Lower lobe of right lung (tissue), 2 donors: ENCODE measurements at regions not wholly inside any gene's neighbourhood (a gene's known extent, or its start where the extent isn't known, plus 50 kb on each side); places are given as distances from the start of the nearest gene placed in this dataset.

Experiments
- ATAC-seq, 2 donors: fragments of 200-7000 bp; cut with Tn5 transposase; one replicate each; pipeline ENCODE4 v1.9.1; 2020 to 2022; ENCODE audit warnings: mild to moderate bottlenecking in 2 of 2, moderate library complexity in 2 of 2
- DNase-seq: peaks from one replicate; pipeline ENCODE4 v3.0.0-alpha.2; 2020
- H3K27ac ChIP-seq: fragments of 200-600 bp; one replicate; pipeline ENCODE4 v1.8.0; 2022
- H3K27me3 ChIP-seq: fragments of 200-600 bp; one replicate; pipeline ENCODE4 v1.8.0; 2022; ENCODE audit warnings: low read depth
- H3K36me3 ChIP-seq: fragments of 200-600 bp; one replicate; pipeline ENCODE4 v1.8.0; 2022; ENCODE audit warnings: mild to moderate bottlenecking
- H3K4me1 ChIP-seq: fragments of 200-600 bp; one replicate; pipeline ENCODE4 v1.8.0; 2022
- H3K4me3 ChIP-seq: fragments of 200-600 bp; one replicate; pipeline ENCODE4 v1.8.0; 2022; ENCODE audit warnings: mild to moderate bottlenecking
- H3K9me3 ChIP-seq: fragments of 200-600 bp; one replicate; pipeline ENCODE4 v1.8.0; 2022
- intact Hi-C: fragments of 100-400 bp; cut with DNase I; formaldehyde crosslinking; loops from one replicate; pipeline ENCODE4 v1.11.0; 2022
- TF ChIP-seq, protein P1 (sequence below): fragments of 200-600 bp; IDR thresholded peaks from one replicate; pipeline ENCODE4 v1.8.0; 2022; ENCODE audit warnings: antibody characterized with exemption, mild to moderate bottlenecking
- donor health status: DM: no; HTN: yes; CAD: no; lungs with severe emphysema.

DNA sequence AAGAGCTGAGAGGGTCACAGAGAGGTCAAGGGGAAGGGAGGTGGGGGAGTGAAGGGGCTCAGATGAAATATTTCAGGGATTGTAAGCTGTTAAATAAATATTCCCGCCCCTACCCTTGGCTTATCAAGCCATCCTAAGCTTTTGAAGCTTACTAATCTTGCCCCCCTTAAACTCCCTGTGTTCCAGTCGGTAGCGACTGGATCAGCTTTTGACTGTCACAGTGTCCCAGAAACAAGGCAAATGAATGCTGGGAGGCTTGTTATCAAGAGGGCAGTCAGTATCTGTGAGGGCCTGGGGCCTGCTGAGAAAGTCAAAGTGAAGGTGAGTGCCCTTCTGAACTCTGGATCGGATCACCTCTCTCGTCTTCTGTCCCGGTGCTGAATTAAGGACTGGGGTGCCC is 128.1 kb downstream of the DACT1 start:
- Histone ChIP-seq H3K27ac (no peak overlapping the region), H3K4me3 (no peak overlapping the region), H3K9me3 (no peaks in the 10 kb centered on the region), H3K36me3 (no peaks in the 10 kb centered on the region), H3K27me3 (no peaks in the 10 kb centered on the region), H3K4me1 (no peaks in the 10 kb centered on the region)
- DNase-seq = no peak
- TF ChIP-seq, protein P1, sequence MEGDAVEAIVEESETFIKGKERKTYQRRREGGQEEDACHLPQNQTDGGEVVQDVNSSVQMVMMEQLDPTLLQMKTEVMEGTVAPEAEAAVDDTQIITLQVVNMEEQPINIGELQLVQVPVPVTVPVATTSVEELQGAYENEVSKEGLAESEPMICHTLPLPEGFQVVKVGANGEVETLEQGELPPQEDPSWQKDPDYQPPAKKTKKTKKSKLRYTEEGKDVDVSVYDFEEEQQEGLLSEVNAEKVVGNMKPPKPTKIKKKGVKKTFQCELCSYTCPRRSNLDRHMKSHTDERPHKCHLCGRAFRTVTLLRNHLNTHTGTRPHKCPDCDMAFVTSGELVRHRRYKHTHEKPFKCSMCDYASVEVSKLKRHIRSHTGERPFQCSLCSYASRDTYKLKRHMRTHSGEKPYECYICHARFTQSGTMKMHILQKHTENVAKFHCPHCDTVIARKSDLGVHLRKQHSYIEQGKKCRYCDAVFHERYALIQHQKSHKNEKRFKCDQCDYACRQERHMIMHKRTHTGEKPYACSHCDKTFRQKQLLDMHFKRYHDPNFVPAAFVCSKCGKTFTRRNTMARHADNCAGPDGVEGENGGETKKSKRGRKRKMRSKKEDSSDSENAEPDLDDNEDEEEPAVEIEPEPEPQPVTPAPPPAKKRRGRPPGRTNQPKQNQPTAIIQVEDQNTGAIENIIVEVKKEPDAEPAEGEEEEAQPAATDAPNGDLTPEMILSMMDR = no peak
- intact Hi-C loops = no loop called here
- ATAC-seq = no peak

DNA sequence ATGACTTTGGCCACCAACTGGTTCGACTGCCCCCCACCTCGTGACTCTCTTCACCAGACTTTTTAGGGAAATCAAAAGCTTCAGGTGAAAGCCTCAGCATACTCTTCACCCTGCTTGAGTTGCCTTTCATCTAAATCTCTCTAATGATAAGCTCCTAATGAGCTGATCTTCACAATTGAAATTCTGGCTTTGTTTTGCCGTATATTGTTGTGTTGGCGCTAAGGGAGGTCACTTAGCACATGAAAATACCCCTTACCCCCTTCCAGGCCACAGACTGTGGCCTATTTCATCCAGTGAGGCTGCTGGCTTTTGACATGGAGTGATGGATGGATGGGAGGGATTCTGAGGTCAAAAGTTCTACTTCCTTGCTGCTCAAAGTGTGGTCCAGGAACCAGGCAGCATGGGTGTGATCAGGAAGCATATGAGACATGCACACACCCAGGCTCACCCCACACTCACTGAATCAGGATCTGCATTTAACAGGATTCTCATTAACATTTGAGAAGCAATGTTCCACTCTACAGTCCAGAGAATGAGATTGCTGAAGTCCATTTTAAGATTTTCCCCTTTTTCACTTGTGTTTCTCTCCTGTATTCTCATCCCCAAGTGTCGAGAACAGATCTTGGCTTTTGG is 131.4 kb downstream of the DACT1 start:
- intact Hi-C loops = no loop called here
- Histone ChIP-seq H3K9me3 (no peaks in the 10 kb centered on the region), H3K4me1 (no peaks in the 10 kb centered on the region), H3K36me3 (no peaks in the 10 kb centered on the region), H3K27ac (no peak overlapping the region), H3K4me3 (no peak overlapping the region), H3K27me3 (no peaks in the 10 kb centered on the region)
- no peak for ATAC-seq
- DNase-seq = no peak
- TF ChIP-seq, protein P1 = no peak

DNA sequence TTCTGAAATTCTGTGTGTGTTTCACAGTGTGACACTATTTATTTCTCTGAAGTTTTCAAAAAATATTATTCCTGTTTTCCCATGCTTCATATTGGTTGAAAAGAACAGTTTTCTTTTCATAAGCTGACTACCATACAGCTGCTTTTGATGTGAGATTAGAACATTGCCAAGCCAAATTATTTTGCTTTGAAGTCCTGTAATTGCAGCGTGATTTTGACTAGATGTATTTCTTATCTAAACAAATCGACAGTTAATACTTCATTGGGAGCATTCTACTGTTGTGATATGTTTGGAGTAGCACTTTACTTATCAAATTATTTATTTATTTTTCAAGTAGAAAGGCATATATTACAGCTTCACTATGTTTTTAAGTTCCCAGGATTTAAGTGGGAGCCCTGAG is 132.0 kb downstream of the DACT1 start:
- Histone ChIP-seq H3K4me1 (no peaks in the 10 kb centered on the region), H3K27me3 (no peaks in the 10 kb centered on the region), H3K36me3 (no peaks in the 10 kb centered on the region), H3K27ac (no peak overlapping the region), H3K9me3 (no peaks in the 10 kb centered on the region), H3K4me3 (no peak overlapping the region)
- intact Hi-C loops = no loop called here
- DNase-seq = no peak
- TF ChIP-seq, protein P1 = no peak
- no peak for ATAC-seq

DNA sequence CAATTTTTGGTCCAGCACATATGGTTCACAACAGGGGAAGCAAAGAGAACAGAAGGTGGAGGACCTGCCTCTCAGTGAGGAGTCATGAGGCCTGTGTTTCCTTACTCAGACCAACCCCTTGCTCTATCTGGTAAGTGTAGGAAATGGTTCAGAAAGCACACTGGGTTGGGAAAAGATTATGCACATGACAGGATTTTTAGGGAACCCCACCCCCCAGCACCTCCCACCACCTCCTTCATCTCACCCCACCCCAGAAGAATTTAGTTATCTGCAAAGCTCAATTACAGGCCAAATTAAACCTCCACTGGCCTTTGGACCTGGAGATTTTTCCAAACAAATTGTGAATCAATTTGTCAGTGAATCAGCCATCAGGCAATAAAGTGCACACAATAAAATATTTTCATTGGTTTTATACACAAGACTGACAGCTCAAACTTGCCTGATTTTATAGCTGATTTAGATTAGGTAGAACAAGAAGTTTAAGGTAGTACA is 132.8 kb downstream of the DACT1 start:
- no peak overlapping the region for H3K27ac ChIP-seq
- ATAC-seq (no peak), DNase-seq (no peak)
- TF ChIP-seq, protein P1 = no peak
- no peaks in the 10 kb centered on the region for H3K36me3 ChIP-seq
- H3K27me3 ChIP-seq = no peaks in the 10 kb centered on the region
- no peak overlapping the region for H3K4me3 ChIP-seq
- H3K9me3 ChIP-seq = no peaks in the 10 kb centered on the region
- H3K4me1 ChIP-seq = no peaks in the 10 kb centered on the region
- intact Hi-C loops = no loop called here

DNA sequence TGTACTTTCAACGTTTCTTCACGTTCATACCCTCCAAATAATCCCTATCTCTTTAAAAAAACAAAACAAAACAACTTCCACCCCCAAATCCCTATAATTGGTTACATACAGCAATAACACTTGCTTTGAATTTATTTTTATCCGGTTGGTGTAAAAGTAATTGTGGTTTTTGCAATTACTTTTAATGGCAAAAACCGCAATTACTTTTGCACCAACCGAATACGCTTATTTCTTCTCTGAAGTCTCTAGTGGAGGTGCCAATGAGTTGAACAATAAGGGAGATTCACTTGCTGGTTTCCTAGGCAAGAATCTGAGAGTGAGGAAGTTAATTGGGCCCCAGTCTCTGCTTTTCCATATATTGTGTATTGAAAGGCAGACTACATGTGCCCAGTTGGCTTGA is 133.3 kb downstream of the DACT1 start:
- no peak overlapping the region for H3K27ac ChIP-seq
- H3K4me3 ChIP-seq = no peak overlapping the region
- DNase-seq (no peak), ATAC-seq (no peak)
- TF ChIP-seq, protein P1 = no peak
- no peaks in the 10 kb centered on the region for H3K36me3 ChIP-seq
- H3K4me1 ChIP-seq = no peaks in the 10 kb centered on the region
- intact Hi-C loops = no loop called here
- no peaks in the 10 kb centered on the region for H3K9me3 ChIP-seq
- H3K27me3 ChIP-seq = no peaks in the 10 kb centered on the region
